ENCODE measurements at regions not wholly inside any gene's neighbourhood (a gene's known extent, or its start where the extent isn't known, plus 50 kb on each side); places are given as distances from the start of the nearest gene placed in this dataset.

DNA sequence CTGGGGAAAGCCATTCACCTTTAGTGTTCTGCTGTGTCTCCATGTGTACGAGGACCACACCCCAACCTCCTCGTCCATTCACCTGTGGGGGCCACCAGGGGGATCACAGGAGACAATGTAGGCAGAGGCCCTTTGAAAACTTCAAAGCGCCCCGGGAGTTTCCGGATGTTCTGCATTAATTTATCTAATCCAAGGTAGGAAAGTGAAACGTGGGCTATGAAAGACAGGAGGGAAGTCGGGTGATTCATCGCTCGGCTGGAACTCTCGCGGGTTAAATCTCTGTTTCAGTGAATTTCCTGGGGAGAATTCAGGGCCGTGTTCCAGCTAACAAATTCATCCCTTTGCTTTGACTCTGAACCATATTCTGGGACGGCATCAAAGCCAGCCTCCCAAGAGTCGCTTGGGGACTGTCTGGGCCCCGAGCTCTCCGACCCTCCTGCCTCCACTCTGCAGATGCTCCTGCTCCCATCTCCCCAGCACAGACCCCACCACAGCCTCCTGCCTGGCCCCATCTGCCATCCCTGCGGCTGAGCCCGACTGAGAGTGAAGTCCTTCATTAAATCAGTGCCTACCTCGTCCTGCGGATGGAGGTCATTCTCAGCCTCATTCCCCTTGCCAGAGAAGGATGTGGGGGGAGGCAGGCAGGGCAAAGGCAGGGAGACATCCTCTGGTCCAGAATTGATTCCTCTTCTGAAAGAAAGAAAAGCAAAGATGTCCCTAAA lies 114.1 kb upstream of the CARD11 start:
- TF ChIP-seq EZH2 (IDR thresholded peaks at IDR 0.05) (no peak), POLR2AphosphoS5 (IDR thresholded peaks at IDR 0.05; ENCODE audit: borderline replicate concordance, low read depth, low read length) (no peak), FOXP2 (optimal IDR thresholded peaks at IDR 0.05; ENCODE audit: control extremely low read depth, extremely low read length, insufficient read depth) (no peak)
